ENCODE measurements at regions not wholly inside any gene's neighbourhood (a gene's known extent, or its start where the extent isn't known, plus 50 kb on each side); places are given as distances from the start of the nearest gene placed in this dataset.

DNA sequence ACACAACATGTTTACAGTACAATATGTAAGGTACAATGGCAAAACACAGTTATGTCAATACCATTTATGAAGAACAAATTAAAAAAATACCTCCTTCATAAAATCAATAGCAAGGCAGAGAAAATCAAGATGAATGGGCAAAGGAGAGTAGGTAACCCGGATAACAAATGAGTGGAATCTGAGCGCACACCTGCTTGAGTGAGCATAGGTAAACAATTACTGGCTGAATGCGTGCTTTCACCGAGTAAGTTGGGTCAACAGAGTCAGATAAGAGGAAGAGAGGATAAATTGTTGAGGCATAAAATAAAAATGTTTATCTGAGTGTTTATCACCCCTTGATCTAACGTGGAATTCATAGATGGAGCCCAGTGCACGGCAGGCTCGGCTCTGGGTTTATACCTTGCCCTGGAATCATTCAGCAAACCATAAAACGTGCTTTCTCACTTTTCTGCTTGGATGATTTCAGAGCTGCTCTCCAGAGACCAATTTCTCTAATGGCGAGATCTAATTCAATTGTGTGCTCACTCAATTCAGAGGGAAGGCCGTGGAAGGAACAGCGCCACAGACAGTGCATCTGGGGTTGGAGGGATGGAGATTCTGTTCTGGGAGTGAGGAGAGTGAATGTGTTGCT is 224.8 kb upstream of the MAP3K7 start:
- Histone ChIP-seq H3K9me1 (ENCODE audit: control insufficient read depth, extremely low read depth, insufficient read depth, low read length) (no peaks in the 10 kb centered on the region), H3K36me3 (ENCODE audit: control insufficient read depth in 2 of 2, extremely low read depth in 1 of 2, insufficient read depth in 2 of 2, low read length in 2 of 2) (no peaks in the 10 kb centered on the region), H3K9ac (ENCODE audit: control insufficient read depth, extremely low read depth, insufficient read depth, low read length) (no peak overlapping the region), H3K4me3 (ENCODE audit: control insufficient read depth in 2 of 3, extremely low read depth in 1 of 3, insufficient read depth in 2 of 3, low read depth in 1 of 3, low read length in 3 of 3) (no peak overlapping the region), H4K20me1 (ENCODE audit: control insufficient read depth, extremely low read depth, insufficient read depth, low read length) (no peaks in the 10 kb centered on the region), H3K27ac (ENCODE audit: control insufficient read depth, insufficient read depth, low read length) (no peak overlapping the region), H3K27me3 (ENCODE audit: control insufficient read depth, extremely low read depth, insufficient read depth, low read length) (no peaks in the 10 kb centered on the region), H3K4me1 (ENCODE audit: control insufficient read depth, extremely low read depth, insufficient read depth, low read length) (no peaks in the 10 kb centered on the region), H3K4me2 (ENCODE audit: control insufficient read depth, extremely low read depth, insufficient read depth, low read depth, low read length) (no peak overlapping the region), H3K9me3 (ENCODE audit: control insufficient read depth, low read depth, low read length) (no peaks in the 10 kb centered on the region), H2AFZ (ENCODE audit: control insufficient read depth, low read length) (no peak overlapping the region), H3K79me2 (ENCODE audit: control insufficient read depth, insufficient read depth, low read length) (no peaks in the 10 kb centered on the region)
- TF ChIP-seq EZH2 (IDR thresholded peaks at IDR 0.05; ENCODE audit: low read length) = no peak
- TF ChIP-seq, protein P1, sequence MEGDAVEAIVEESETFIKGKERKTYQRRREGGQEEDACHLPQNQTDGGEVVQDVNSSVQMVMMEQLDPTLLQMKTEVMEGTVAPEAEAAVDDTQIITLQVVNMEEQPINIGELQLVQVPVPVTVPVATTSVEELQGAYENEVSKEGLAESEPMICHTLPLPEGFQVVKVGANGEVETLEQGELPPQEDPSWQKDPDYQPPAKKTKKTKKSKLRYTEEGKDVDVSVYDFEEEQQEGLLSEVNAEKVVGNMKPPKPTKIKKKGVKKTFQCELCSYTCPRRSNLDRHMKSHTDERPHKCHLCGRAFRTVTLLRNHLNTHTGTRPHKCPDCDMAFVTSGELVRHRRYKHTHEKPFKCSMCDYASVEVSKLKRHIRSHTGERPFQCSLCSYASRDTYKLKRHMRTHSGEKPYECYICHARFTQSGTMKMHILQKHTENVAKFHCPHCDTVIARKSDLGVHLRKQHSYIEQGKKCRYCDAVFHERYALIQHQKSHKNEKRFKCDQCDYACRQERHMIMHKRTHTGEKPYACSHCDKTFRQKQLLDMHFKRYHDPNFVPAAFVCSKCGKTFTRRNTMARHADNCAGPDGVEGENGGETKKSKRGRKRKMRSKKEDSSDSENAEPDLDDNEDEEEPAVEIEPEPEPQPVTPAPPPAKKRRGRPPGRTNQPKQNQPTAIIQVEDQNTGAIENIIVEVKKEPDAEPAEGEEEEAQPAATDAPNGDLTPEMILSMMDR (optimal IDR thresholded peaks at IDR 0.05 in 1 of 3, IDR thresholded peaks at IDR 0.05 in 1 of 3, conservative IDR thresholded peaks at IDR 0.05 in 1 of 3; ENCODE audit: extremely low read depth in 1 of 3, insufficient read depth in 2 of 3, low read length in 3 of 3) = no peak
- DNase-seq (ENCODE audit: low read depth, low spot score) = no peak
- dilution Hi-C loops (cut with MboI; ENCODE audit: extremely low pct_ligation_motif_present, low sequenced_read_pairs) = no loop called here
- FAIRE-seq = no peak

DNA sequence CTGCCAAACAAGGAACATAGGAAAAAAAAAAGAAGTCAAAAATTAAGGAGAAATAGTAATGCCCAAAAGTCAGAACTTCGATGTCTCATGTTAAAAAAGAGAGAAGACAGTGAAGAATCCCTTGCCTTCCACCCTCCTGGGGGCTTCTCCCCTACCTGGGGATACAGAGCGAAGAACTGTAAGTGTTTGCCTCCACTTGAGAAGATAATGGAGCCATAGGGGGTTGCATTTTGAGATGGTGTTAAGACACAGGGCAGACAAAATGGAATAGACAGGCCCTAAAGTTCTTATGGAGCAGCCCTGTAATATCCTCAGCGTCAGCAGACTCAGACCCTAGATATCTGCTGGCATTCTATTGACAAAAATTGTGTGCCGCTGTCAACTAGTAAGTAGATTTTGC is 222.2 kb upstream of the MAP3K7 start:
- FAIRE-seq = no peak
- Histone ChIP-seq H3K79me2 (ENCODE audit: control insufficient read depth, insufficient read depth, low read length) (no peaks in the 10 kb centered on the region), H3K4me2 (ENCODE audit: control insufficient read depth, extremely low read depth, insufficient read depth, low read depth, low read length) (no peak overlapping the region), H3K4me1 (ENCODE audit: control insufficient read depth, extremely low read depth, insufficient read depth, low read length) (no peaks in the 10 kb centered on the region), H3K4me3 (ENCODE audit: control insufficient read depth in 2 of 3, extremely low read depth in 1 of 3, insufficient read depth in 2 of 3, low read depth in 1 of 3, low read length in 3 of 3) (no peak overlapping the region), H4K20me1 (ENCODE audit: control insufficient read depth, extremely low read depth, insufficient read depth, low read length) (no peaks in the 10 kb centered on the region), H2AFZ (ENCODE audit: control insufficient read depth, low read length) (no peak overlapping the region), H3K27ac (ENCODE audit: control insufficient read depth, insufficient read depth, low read length) (no peak overlapping the region), H3K36me3 (ENCODE audit: control insufficient read depth in 2 of 2, extremely low read depth in 1 of 2, insufficient read depth in 2 of 2, low read length in 2 of 2) (no peaks in the 10 kb centered on the region), H3K9me3 (ENCODE audit: control insufficient read depth, low read depth, low read length) (no peaks in the 10 kb centered on the region), H3K9me1 (ENCODE audit: control insufficient read depth, extremely low read depth, insufficient read depth, low read length) (no peaks in the 10 kb centered on the region), H3K27me3 (ENCODE audit: control insufficient read depth, extremely low read depth, insufficient read depth, low read length) (no peaks in the 10 kb centered on the region), H3K9ac (ENCODE audit: control insufficient read depth, extremely low read depth, insufficient read depth, low read length) (no peak overlapping the region)
- no peak for DNase-seq (ENCODE audit: low read depth, low spot score)
- TF ChIP-seq, protein P1 (optimal IDR thresholded peaks at IDR 0.05 in 1 of 3, IDR thresholded peaks at IDR 0.05 in 1 of 3, conservative IDR thresholded peaks at IDR 0.05 in 1 of 3; ENCODE audit: extremely low read depth in 1 of 3, insufficient read depth in 2 of 3, low read length in 3 of 3) = no peak
- no peak for TF ChIP-seq EZH2 (IDR thresholded peaks at IDR 0.05; ENCODE audit: low read length)
- dilution Hi-C loops (cut with MboI; ENCODE audit: extremely low pct_ligation_motif_present, low sequenced_read_pairs) = no loop called here

Data from keratinocyte (primary cell).